K562 (cell line): ENCODE measurements at regions not wholly inside any gene's neighbourhood (a gene's known extent, or its start where the extent isn't known, plus 50 kb on each side); places are given as distances from the start of the nearest gene placed in this dataset.

Experiments
- BDP1 ChIP-seq: IDR thresholded peaks from 3 replicates; pipeline ENCODE4 v1.6.1; 2011; ENCODE audit not compliant: insufficient read length, insufficient read depth
- HLTF ChIP-seq: fragments of 450-650 bp; IDR thresholded peaks from 2 replicates; pipeline ENCODE4 v1.6.1; 2016
- POLR2AphosphoS5 ChIP-seq: IDR thresholded peaks from 2 replicates; pipeline ENCODE4 v1.6.1; 2011; ENCODE audit warnings: mild to moderate bottlenecking, low read depth, low read length, moderate library complexity; ENCODE audit not compliant: control insufficient read depth, insufficient read depth
- SOX6 ChIP-seq: fragments of 450-650 bp; IDR thresholded peaks from 2 replicates; pipeline ENCODE4 v1.6.1; 2014; ENCODE audit warnings: mild to moderate bottlenecking

- no peak for TF ChIP-seq SOX6
- TF ChIP-seq POLR2AphosphoS5, result no peak
- no peak for TF ChIP-seq BDP1
- no peak for TF ChIP-seq HLTF
Measured at GRCh38 chr17:33369149-33369548, 76.1 kb upstream of the ASIC2 start.
